GM12891 (cell line): ENCODE measurements at regions not wholly inside any gene's neighbourhood (a gene's known extent, or its start where the extent isn't known, plus 50 kb on each side); places are given as distances from the start of the nearest gene placed in this dataset.

Source experiments
- DNase-seq: peaks from one replicate; pipeline ENCODE4 v3.0.0; 2011; ENCODE audit warnings: low spot score; ENCODE audit not compliant: insufficient read length
- FAIRE-seq: peaks from 2 replicates; lab custom pipeline; 2011; peaks lifted over from hg19 to GRCh38; lab: Jason Lieb, UNC
- PAX5 ChIP-seq: IDR thresholded peaks from 2 replicates; pipeline ENCODE4 v1.6.1; 2011; ENCODE audit warnings: low read length, moderate library complexity, mild to moderate bottlenecking; ENCODE audit not compliant: insufficient read depth, severe bottlenecking
- POLR2A ChIP-seq: IDR thresholded peaks from 2 replicates; pipeline ENCODE4 v1.6.1; 2011; ENCODE audit warnings: low read depth, low read length, control low read depth
- POLR2AphosphoS5 ChIP-seq: IDR thresholded peaks from 2 replicates; pipeline ENCODE4 v1.6.1; 2011; ENCODE audit warnings: low read depth, low read length, control low read depth
- POU2F2 ChIP-seq: IDR thresholded peaks from 2 replicates; pipeline ENCODE4 v1.6.1; 2011; ENCODE audit warnings: low read depth, mild to moderate bottlenecking, control low read depth, low read length, moderate library complexity
- SPI1 ChIP-seq: IDR thresholded peaks from 2 replicates; pipeline ENCODE4 v1.6.1; 2011; ENCODE audit warnings: low read depth, low read length, control low read depth
- TAF1 ChIP-seq: IDR thresholded peaks from 2 replicates; pipeline ENCODE4 v1.6.1; 2011; ENCODE audit warnings: low read depth, low read length, control low read depth

DNA sequence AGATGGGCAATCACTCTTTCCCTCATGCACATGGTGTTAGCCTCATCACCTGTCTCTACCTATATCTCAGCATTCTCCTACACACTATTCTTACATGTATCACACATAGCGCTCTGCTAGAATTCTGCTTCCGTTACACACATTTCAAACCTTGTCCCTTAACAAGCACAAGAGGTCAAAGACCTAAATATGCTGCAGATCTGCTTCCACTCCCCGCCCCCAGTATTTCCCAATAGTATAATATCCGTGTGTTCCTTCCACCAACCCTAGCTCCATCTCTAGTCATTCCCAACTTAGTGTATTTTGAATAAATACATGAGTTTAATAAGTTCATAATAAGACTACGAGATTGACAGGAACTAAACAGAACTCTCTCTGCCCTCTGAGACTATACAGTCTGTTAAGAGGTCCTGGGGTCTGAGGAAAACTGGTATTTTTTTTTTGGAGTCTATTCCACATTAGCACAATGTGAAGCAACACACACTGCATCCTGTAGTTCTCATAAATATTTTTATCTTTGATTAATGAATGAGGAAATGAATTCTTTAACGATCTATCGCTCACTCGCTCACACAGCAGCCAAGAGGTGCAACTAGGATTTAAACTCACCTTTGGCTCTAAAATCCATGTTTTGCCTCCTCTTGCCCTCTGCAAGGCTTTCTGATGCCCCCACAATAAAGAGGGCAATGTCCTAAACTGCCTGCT lies 491.6 kb downstream of the QKI start:
- FAIRE-seq: no peak
- no peak for TF ChIP-seq POLR2AphosphoS5
- no peak for TF ChIP-seq POU2F2
- no peak for TF ChIP-seq POLR2A
- TF ChIP-seq SPI1: no peak
- no peak for TF ChIP-seq TAF1
- no peak for TF ChIP-seq PAX5
- DNase-seq: no peak

DNA sequence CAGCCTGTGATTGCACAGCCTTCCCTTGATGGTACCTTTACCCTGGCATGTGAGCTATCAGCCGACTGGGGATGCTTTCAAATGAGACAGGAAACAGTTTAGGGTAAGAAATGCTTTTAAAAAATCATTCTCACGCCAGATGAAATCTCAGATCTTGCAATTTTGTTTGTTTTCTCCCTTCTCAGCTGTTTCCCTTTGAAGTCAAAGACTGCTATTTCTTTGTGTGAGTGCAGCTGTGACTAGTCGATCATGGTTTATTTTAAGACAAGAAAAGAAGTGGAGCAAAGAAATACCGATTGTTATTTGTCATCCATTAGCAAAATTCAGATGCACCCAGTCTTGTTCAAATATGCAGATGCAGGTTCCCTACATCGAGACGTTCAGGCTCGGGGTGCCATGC lies 489.7 kb downstream of the QKI start:
- FAIRE-seq (no peak), DNase-seq (no peak)
- TF ChIP-seq POLR2A: no peak
- TF ChIP-seq SPI1: no peak
- no peak for TF ChIP-seq PAX5
- TF ChIP-seq POU2F2: no peak
- no peak for TF ChIP-seq POLR2AphosphoS5
- TF ChIP-seq TAF1: no peak

DNA sequence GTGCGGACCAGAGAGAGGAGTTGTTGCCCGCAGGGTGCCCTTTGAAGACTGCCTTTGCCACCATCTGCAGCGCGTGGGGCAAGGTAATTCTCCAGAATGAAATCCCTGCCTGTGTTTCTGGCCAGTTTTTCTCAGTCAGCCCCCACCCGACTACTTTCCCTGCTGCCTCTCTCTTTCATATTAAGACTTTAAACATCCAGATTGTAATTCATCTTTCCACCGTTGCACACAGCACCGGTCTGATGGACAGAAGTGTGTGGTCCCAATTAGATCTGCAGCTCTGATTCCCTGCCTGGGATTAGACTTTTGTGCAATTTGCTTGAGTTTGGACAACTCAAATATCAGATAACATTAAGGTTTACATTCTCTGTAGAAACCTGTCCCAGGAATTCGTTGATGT lies 489.0 kb downstream of the QKI start:
- DNase-seq (no peak), FAIRE-seq (no peak)
- no peak for TF ChIP-seq POU2F2
- no peak for TF ChIP-seq SPI1
- TF ChIP-seq POLR2AphosphoS5: no peak
- no peak for TF ChIP-seq POLR2A
- TF ChIP-seq TAF1: no peak
- TF ChIP-seq PAX5: no peak

DNA sequence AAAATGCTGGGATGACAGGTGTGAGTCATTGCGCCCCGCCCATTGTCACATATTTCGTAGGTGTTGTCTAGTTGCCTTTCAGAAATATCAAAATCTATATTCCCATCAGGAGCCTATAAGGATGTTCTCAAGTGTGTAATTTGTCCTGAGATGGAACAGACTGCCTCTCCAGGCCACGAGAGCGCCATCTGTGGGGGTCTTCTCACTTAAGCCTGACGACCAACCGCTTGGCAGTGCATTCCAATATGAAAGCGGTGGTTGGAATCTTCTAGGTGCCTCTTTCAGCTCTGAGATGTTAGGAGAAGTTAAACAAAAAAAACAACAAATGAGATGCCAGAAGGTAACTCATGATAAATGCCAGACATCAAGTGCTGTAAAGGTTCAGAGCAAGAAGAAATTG lies 488.5 kb downstream of the QKI start:
- FAIRE-seq (no peak), DNase-seq (no peak)
- no peak for TF ChIP-seq TAF1
- no peak for TF ChIP-seq POLR2A
- TF ChIP-seq SPI1: no peak
- no peak for TF ChIP-seq PAX5
- no peak for TF ChIP-seq POU2F2
- no peak for TF ChIP-seq POLR2AphosphoS5

DNA sequence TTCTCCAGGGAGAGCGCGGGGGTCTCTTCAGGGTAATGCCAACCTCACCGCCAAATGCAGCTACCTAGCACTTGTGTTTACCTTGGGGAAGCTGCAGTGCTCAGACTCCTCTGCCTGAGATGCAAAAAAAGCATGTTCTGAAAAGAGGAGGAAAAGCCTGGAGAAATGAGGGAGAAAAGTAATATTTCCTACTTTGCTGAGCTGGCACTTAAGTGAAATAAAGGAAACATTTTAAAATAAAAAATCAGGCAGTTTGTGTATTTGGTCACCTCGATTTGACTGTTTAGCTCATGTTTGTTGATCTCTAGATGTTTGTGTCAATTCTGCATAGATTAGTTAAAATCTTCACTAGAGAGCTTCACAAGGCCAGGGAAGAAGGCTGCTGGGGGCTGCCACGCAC lies 487.2 kb downstream of the QKI start:
- FAIRE-seq (no peak), DNase-seq (no peak)
- TF ChIP-seq POU2F2 (no peak), TAF1 (no peak), PAX5 (no peak)

DNA sequence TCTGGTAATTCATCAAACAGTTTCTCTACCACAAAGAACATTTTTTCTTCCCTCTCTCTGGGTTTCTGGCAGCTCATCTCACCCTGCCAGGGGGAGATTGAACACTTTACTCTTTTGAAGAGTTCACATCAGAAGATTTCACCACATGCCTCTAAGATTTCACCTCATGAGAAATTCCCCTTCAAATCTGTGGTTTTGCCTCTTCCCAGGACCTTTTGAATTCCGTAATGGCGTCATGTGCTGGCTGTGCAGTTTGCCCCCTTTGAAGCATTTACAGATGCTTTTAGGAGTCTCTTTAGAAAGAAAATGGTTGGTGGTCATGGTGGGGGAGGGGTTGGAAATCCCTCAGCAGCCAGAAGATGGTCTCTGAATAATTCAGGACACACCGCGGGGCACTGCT lies 486.1 kb downstream of the QKI start:
- DNase-seq: no peak
- TF ChIP-seq POLR2AphosphoS5 (no peak), SPI1 (no peak), POU2F2 (no peak), PAX5 (no peak), POLR2A (no peak), TAF1 (no peak)
- no peak for FAIRE-seq

DNA sequence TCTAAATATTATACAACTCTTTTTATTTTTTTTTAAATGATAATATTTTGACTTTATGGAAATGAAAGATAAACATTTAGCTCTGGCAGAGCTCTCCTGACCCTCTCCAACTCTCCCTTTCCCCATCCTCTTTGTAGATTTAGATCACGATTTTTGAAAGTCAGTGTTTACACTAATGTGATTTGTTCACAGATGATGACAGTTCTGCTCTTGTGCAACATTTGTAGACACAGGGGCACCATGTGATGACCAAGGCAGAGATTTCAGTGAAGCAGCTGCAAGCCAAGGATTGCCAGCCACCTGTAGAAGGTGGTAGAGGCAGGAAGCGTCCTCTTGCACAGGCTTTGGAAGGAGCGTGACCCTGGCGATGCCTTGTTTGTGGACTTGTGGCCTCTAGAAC lies 483.2 kb downstream of the QKI start:
- no peak for FAIRE-seq
- TF ChIP-seq SPI1 (no peak), PAX5 (no peak), POLR2AphosphoS5 (no peak), POU2F2 (no peak), TAF1 (no peak)
- DNase-seq: no peak

DNA sequence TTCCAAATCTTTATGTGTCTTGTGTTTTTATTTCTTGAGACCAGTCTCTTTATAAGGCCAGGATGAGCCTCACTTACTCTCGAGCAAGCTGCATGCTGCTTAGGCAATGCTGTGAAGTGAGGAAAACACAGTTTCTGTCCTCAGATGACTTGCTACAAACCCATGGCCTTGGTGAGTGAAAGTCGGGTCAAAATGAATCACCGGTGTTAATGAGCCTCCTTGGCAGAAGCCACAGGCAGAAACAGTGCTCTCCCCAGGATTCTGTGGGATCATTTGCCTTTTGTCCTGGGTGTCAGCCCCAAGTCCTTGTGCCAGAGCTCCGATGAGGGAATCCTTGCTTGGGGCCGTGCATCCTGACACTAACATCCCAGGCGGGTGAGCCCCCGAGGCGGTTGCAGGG lies 482.5 kb downstream of the QKI start:
- DNase-seq: no peak
- TF ChIP-seq TAF1 (no peak), PAX5 (no peak), POLR2A (no peak), SPI1 (no peak), POLR2AphosphoS5 (no peak), POU2F2 (no peak)
- no peak for FAIRE-seq

DNA sequence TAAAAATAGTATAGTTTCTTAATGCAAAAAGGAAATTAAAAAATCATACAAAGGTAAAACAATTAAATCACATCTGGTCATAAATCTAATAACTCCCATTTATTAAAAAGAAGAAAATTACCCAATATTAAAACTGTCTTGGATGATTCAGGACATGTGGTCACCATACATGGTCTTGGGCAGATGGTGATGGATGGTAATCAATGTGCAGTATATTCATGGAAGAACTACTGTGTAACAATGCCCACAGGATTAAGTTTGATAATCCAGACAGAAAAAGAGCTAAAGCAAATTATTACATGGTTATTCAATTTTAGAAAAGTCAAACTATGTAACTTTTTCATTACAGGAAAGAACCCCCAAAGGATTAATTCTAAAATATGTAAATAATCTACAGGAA lies 480.6 kb downstream of the QKI start:
- FAIRE-seq: no peak
- TF ChIP-seq SPI1 (no peak), POLR2AphosphoS5 (no peak), POLR2A (no peak), POU2F2 (no peak), PAX5 (no peak), TAF1 (no peak)
- no peak for DNase-seq

DNA sequence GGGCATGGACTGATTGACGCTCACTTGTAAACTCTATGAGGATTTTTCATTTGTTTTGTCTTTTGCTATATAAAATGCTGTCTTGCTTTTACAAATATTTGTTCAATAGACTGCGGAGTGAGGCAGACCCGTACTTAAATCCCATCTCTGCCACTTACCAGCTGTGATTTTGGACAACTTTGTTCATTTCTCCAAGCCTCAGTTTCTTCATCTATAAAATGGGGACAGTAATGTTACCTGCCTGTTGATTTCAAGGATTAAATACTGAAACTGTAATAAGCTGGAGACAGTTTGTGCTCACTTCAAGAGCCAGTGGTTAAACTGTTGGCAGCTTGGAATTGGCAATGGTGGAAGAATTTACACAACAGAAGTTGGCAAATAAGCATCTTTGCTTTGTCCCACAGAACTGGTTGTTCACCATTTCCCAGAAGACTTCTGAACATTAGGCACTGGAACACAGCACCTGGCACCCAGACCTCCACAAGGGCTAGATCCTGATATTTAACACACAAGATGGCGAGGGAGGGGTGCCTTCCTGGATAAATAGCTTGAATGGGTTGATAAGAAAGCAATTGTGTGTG lies 479.2 kb downstream of the QKI start:
- TF ChIP-seq POLR2AphosphoS5: no peak
- no peak for TF ChIP-seq PAX5
- no peak for TF ChIP-seq POLR2A
- TF ChIP-seq POU2F2: no peak
- no peak for TF ChIP-seq SPI1
- TF ChIP-seq TAF1: no peak
- FAIRE-seq: no peak
- no peak for DNase-seq
